ENCODE measurements at regions not wholly inside any gene's neighbourhood (a gene's known extent, or its start where the extent isn't known, plus 50 kb on each side); places are given as distances from the start of the nearest gene placed in this dataset.

- no peak for DNase-seq
These were observed 259.1 kb upstream of the SLIT2 start for GRCh38 chr4:19992471-19993093.

- DNase-seq, result no peak
These were observed 264.0 kb upstream of the SLIT2 start for GRCh38 chr4:19987746-19988145.

- DNase-seq, result no peak
These were observed 268.6 kb upstream of the SLIT2 start for GRCh38 chr4:19983072-19983471.

GRCh38 chr4:19982556-19982955, 269.1 kb upstream of the SLIT2 start:
- no peak for DNase-seq

GRCh38 chr4:19971829-19972228, 279.9 kb upstream of the SLIT2 start:
- DNase-seq, result no peak

GRCh38 chr4:19969492-19969891, 282.2 kb upstream of the SLIT2 start:
- DNase-seq, result no peak

GRCh38 chr4:19961091-19961490, 290.6 kb upstream of the SLIT2 start:
- no peak for DNase-seq

- DNase-seq, result no peak
These were observed 292.9 kb upstream of the SLIT2 start for GRCh38 chr4:19958848-19959247.

- DNase-seq, result no peak
These were observed 304.4 kb upstream of the SLIT2 start for GRCh38 chr4:19947349-19947748.

- DNase-seq, result no peak
These were observed 305.7 kb upstream of the SLIT2 start for GRCh38 chr4:19945979-19946380.

GRCh38 chr4:19945501-19945900, 306.2 kb upstream of the SLIT2 start:
- no peak for DNase-seq

- DNase-seq, result peak in 1 of 14 donors; percentile 84
These were observed 306.9 kb upstream of the SLIT2 start for GRCh38 chr4:19944806-19945205.

GRCh38 chr4:19944251-19944650, 307.5 kb upstream of the SLIT2 start:
- DNase-seq, result no peak

- no peak for DNase-seq
These were observed 310.3 kb upstream of the SLIT2 start for GRCh38 chr4:19941434-19941833.

GRCh38 chr4:19940861-19941260, 310.8 kb upstream of the SLIT2 start:
- no peak for DNase-seq

- DNase-seq, result no peak
These were observed 315.2 kb upstream of the SLIT2 start for GRCh38 chr4:19936476-19936875.

- no peak for DNase-seq
These were observed 321.0 kb upstream of the SLIT2 start for GRCh38 chr4:19930742-19931141.

- DNase-seq, result no peak
These were observed 324.3 kb upstream of the SLIT2 start for GRCh38 chr4:19927381-19927780.

- DNase-seq, result no peak
These were observed 326.2 kb upstream of the SLIT2 start for GRCh38 chr4:19925516-19925915.

GRCh38 chr4:19924761-19925160, 326.9 kb upstream of the SLIT2 start:
- no peak for DNase-seq

- DNase-seq, result no peak
These were observed 336.4 kb upstream of the SLIT2 start for GRCh38 chr4:19915276-19915675.

GRCh38 chr4:19913650-19914049, 338.1 kb upstream of the SLIT2 start:
- DNase-seq, result no peak

GRCh38 chr4:19910861-19911525, 340.7 kb upstream of the SLIT2 start:
- DNase-seq, result no peak

- peak in 1 of 14 donors; percentile 27 for DNase-seq
These were observed 346.7 kb upstream of the SLIT2 start for GRCh38 chr4:19905024-19905423.

- no peak for DNase-seq
These were observed 363.1 kb upstream of the SLIT2 start for GRCh38 chr4:19888587-19888986.

Data from C1 segment of cervical spinal cord (tissue), 14 donors.